HG03521 (cell line): ENCODE measurements at regions not wholly inside any gene's neighbourhood (a gene's known extent, or its start where the extent isn't known, plus 50 kb on each side); places are given as distances from the start of the nearest gene placed in this dataset.

ENCODE experiments used
- ATAC-seq: cut with Tn5 transposase; IDR thresholded peaks from one replicate; pipeline ENCODE4 v1.9.1; 2021; ENCODE audit warnings: mild to moderate bottlenecking, moderate library complexity; ENCODE audit not compliant: unreplicated experiment

GRCh38 chr18:60319129-60319528 lies 53.4 kb downstream of the MC4R start:
- no peak for ATAC-seq

GRCh38 chr18:60311676-60312360 lies 60.8 kb downstream of the MC4R start:
- no peak for ATAC-seq

GRCh38 chr18:60295674-60296073 lies 76.9 kb downstream of the MC4R start:
- no peak for ATAC-seq

- no peak for ATAC-seq
Measured at GRCh38 chr18:60292186-60292585, 80.4 kb downstream of the MC4R start.

GRCh38 chr18:60279391-60279790 lies 93.2 kb downstream of the MC4R start:
- ATAC-seq, result no peak

- ATAC-seq, result no peak
Measured at GRCh38 chr18:60277855-60278480, 94.6 kb downstream of the MC4R start.

GRCh38 chr18:60267391-60268058 lies 105.0 kb downstream of the MC4R start:
- no peak for ATAC-seq

GRCh38 chr18:60266558-60266957 lies 106.0 kb downstream of the MC4R start:
- ATAC-seq, result no peak

GRCh38 chr18:60259052-60259681 lies 113.4 kb downstream of the MC4R start:
- ATAC-seq, result no peak

- no peak for ATAC-seq
Measured at GRCh38 chr18:60249388-60249787, 123.2 kb downstream of the MC4R start.

GRCh38 chr18:60248336-60249330 lies 123.9 kb downstream of the MC4R start:
- no peak for ATAC-seq

GRCh38 chr18:60247103-60247502 lies 125.5 kb downstream of the MC4R start:
- ATAC-seq, result peak; percentile 64

- ATAC-seq, result peak; percentile 74
Measured at GRCh38 chr18:60246606-60247005, 126.0 kb downstream of the MC4R start.

- ATAC-seq, result no peak
Measured at GRCh38 chr18:60245096-60245495, 127.5 kb downstream of the MC4R start.

- peak; percentile 80 for ATAC-seq
Measured at GRCh38 chr18:60239024-60239710, 133.4 kb downstream of the MC4R start.

GRCh38 chr18:60235164-60235563 lies 137.4 kb downstream of the MC4R start:
- ATAC-seq, result no peak

- no peak for ATAC-seq
Measured at GRCh38 chr18:60232541-60232940, 140.0 kb downstream of the MC4R start.

GRCh38 chr18:60228609-60229595 lies 143.7 kb downstream of the MC4R start:
- no peak for ATAC-seq

- peak; percentile 71 for ATAC-seq
Measured at GRCh38 chr18:60215432-60215831, 157.1 kb downstream of the MC4R start.
